GM12878 (cell line): ENCODE measurements at regions not wholly inside any gene's neighbourhood (a gene's known extent, or its start where the extent isn't known, plus 50 kb on each side); places are given as distances from the start of the nearest gene placed in this dataset.

Experiments
- ATF3 ChIP-seq: IDR thresholded peaks from 2 replicates; pipeline ENCODE4 v1.6.1; 2011; ENCODE audit warnings: low read depth, mild to moderate bottlenecking, low read length, moderate library complexity, borderline replicate concordance; ENCODE audit errors: extremely low read depth
- BCL3 ChIP-seq: IDR thresholded peaks from 2 replicates; pipeline ENCODE4 v1.6.1; 2011; ENCODE audit warnings: borderline replicate concordance, low read depth, mild to moderate bottlenecking, moderate library complexity, low read length; ENCODE audit not compliant: insufficient read depth, poor library complexity, severe bottlenecking
- CTCF ChIP-seq, 3 experiments: IDR thresholded peaks in 2 of 3; conservative IDR thresholded peaks in 1 of 3; 2 replicates each; pipeline ENCODE4 v1.5.1; 2011; ENCODE audit warnings: low read depth in 3 of 3, low read length in 3 of 3, mild to moderate bottlenecking in 3 of 3, control low read depth in 2 of 3, moderate library complexity in 2 of 3, inconsistent platforms in 1 of 3, mixed read lengths in 1 of 3; ENCODE audit not compliant: control insufficient read depth in 2 of 3, insufficient read depth in 1 of 3; ENCODE audit errors: extremely low read depth in 1 of 3
- ELK1 ChIP-seq: IDR thresholded peaks from 2 replicates; pipeline ENCODE4 v1.6.1; 2012; ENCODE audit warnings: low read depth, low read length, improper control_type of control experiment
- EZH2 ChIP-seq: IDR thresholded peaks from 2 replicates; pipeline ENCODE4 v1.6.1; 2012; ENCODE audit warnings: low read depth, mild to moderate bottlenecking, control low read depth, inconsistent platforms, low read length, borderline replicate concordance; ENCODE audit not compliant: control insufficient read depth
- IKZF1 ChIP-seq: fragments of 450-650 bp; conservative IDR thresholded peaks from 2 replicates; pipeline ENCODE4 v1.6.1; 2017; ENCODE audit warnings: antibody characterized with exemption, mild to moderate bottlenecking
- KDM1A ChIP-seq: fragments of 200-600 bp; sonication (generic); IDR thresholded peaks from 2 replicates; pipeline ENCODE4 v1.6.1; 2016; ENCODE audit warnings: borderline replicate concordance
- NFXL1 ChIP-seq: fragments of 450-650 bp; IDR thresholded peaks from 2 replicates; pipeline ENCODE4 v1.6.1; 2017; ENCODE audit warnings: antibody characterized with exemption, mild to moderate bottlenecking, borderline replicate concordance
- NR2F1 ChIP-seq: fragments of 450-650 bp; conservative IDR thresholded peaks from 2 replicates; pipeline ENCODE4 v1.6.1; 2017; ENCODE audit warnings: mild to moderate bottlenecking
- POLR2A ChIP-seq: IDR thresholded peaks from 2 replicates; pipeline ENCODE4 v1.6.1; 2011; ENCODE audit warnings: low read depth, mild to moderate bottlenecking, low read length
- POLR2AphosphoS2 ChIP-seq: IDR thresholded peaks from 2 replicates; pipeline ENCODE4 v1.6.1; 2011; ENCODE audit warnings: low read depth, mild to moderate bottlenecking, low read length, improper control_type of control experiment, moderate library complexity
- REST ChIP-seq: IDR thresholded peaks from 2 replicates; pipeline ENCODE4 v1.6.1; 2012; ENCODE audit warnings: mild to moderate bottlenecking, low read depth, low read length
- ZBTB4 ChIP-seq: fragments of 450-650 bp; formaldehyde crosslinking; IDR thresholded peaks from 2 replicates; pipeline ENCODE4 v1.4.0; 2022; ENCODE audit warnings: mild to moderate bottlenecking, moderate library complexity

- TF ChIP-seq POLR2A (no peak), CTCF (IDR thresholded peaks at IDR 0.05 in 2 of 3, conservative IDR thresholded peaks at IDR 0.05 in 1 of 3; ENCODE audit: control insufficient read depth in 2 of 3, extremely low read depth in 1 of 3, insufficient read depth in 1 of 3, low read depth in 3 of 3, low read length in 3 of 3) (no peak), EZH2 (no peak), NR2F1 (no peak), NFXL1 (no peak), BCL3 (no peak), IKZF1 (no peak), ELK1 (no peak), ZBTB4 (CRISPR knock-in tag) (no peak), KDM1A (no peak), REST (no peak), ATF3 (no peak), POLR2AphosphoS2 (no peak)
Measured at GRCh38 chr5:37991301-37992299, 151.8 kb upstream of the GDNF start.
